22Rv1 (cell line): ENCODE measurements at regions not wholly inside any gene's neighbourhood (a gene's known extent, or its start where the extent isn't known, plus 50 kb on each side); places are given as distances from the start of the nearest gene placed in this dataset.

Source experiments
- ZFX ChIP-seq: fragments of 450-650 bp; IDR thresholded peaks from 2 replicates; pipeline ENCODE4 v1.6.1; 2017; ENCODE audit warnings: antibody characterized with exemption, borderline replicate concordance
- TF ChIP-seq, protein P1 (sequence below): fragments of 450-650 bp; IDR thresholded peaks from 2 replicates; pipeline ENCODE4 v1.5.1; 2017; ENCODE audit warnings: mild to moderate bottlenecking

DNA sequence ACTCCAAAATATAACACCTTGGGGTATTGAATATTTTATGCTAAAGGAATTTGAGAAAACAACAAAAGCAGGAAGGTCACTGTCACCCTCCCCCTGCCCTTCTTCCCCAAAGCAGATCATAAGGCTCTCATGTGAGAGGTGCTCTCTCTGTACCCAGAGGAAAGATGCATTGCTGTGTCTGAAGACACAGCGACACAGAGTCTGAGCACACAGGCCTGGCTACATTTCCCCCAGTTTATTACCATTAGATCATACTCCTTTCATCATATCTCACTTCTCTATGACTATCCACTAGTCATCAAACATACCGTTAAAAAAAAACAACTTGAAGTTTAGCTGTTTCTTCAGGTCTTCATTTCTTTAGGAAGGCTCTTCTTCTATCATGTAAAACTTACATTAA lies 127.1 kb downstream of the PPIAL4G start:
- TF ChIP-seq, protein P1, sequence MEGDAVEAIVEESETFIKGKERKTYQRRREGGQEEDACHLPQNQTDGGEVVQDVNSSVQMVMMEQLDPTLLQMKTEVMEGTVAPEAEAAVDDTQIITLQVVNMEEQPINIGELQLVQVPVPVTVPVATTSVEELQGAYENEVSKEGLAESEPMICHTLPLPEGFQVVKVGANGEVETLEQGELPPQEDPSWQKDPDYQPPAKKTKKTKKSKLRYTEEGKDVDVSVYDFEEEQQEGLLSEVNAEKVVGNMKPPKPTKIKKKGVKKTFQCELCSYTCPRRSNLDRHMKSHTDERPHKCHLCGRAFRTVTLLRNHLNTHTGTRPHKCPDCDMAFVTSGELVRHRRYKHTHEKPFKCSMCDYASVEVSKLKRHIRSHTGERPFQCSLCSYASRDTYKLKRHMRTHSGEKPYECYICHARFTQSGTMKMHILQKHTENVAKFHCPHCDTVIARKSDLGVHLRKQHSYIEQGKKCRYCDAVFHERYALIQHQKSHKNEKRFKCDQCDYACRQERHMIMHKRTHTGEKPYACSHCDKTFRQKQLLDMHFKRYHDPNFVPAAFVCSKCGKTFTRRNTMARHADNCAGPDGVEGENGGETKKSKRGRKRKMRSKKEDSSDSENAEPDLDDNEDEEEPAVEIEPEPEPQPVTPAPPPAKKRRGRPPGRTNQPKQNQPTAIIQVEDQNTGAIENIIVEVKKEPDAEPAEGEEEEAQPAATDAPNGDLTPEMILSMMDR: no peak
- no peak for TF ChIP-seq ZFX
